Posterior cingulate gyrus (tissue), 11 donors: ENCODE measurements at regions not wholly inside any gene's neighbourhood (a gene's known extent, or its start where the extent isn't known, plus 50 kb on each side); places are given as distances from the start of the nearest gene placed in this dataset.
A peak's percentile ranks its signal among the peaks of the same experiment; 100 is the strongest.

ENCODE experiments used
- DNase-seq, 10 donors: peaks; one replicate each; pipeline versions ENCODE4 v3.0.0 to v3.0.0-alpha.2; 2020 to 2021; ENCODE audit warnings: mixed read lengths in 3 of 10
- intact Hi-C: fragments of 100-400 bp; cut with DNase I; formaldehyde crosslinking; loops from one replicate; pipeline ENCODE4 v1.15.1; 2023

- DNase-seq = no peak
- intact Hi-C loops = no loop called here
Observed at GRCh38 chr3:64971602-64972001, 283.8 kb upstream of the ADAMTS9 start.

GRCh38 chr3:64970634-64971033 lies 282.8 kb upstream of the ADAMTS9 start:
- DNase-seq = no peak
- intact Hi-C loops = no loop called here

GRCh38 chr3:64961301-64961700 lies 273.5 kb upstream of the ADAMTS9 start:
- intact Hi-C loops = no loop called here
- DNase-seq = no peak

- intact Hi-C loops = no loop called here
- no peak for DNase-seq
Observed at GRCh38 chr3:64958199-64958843, 270.5 kb upstream of the ADAMTS9 start.

GRCh38 chr3:64957408-64958198 lies 269.8 kb upstream of the ADAMTS9 start:
- DNase-seq = no peak
- intact Hi-C loops = no loop called here

- DNase-seq = no peak
- intact Hi-C loops = no loop called here
Observed at GRCh38 chr3:64956711-64957325, 269.0 kb upstream of the ADAMTS9 start.

GRCh38 chr3:64954995-64955636 lies 267.3 kb upstream of the ADAMTS9 start:
- no peak for DNase-seq
- intact Hi-C loops = no loop called here

GRCh38 chr3:64945171-64945729 lies 257.4 kb upstream of the ADAMTS9 start:
- intact Hi-C loops = no loop called here

GRCh38 chr3:64943866-64944265 lies 256.1 kb upstream of the ADAMTS9 start:
- DNase-seq = peak in 1 of 10 donors; percentile 21
- intact Hi-C loops = no loop called here

More at GRCh38 chr3:64945171-64945729, 257.4 kb upstream of the ADAMTS9 start:
- peak in 1 of 10 donors; percentile 32 for DNase-seq

- intact Hi-C loops = no loop called here
- no peak for DNase-seq
Observed at GRCh38 chr3:64940596-64941348, 253.0 kb upstream of the ADAMTS9 start.

- intact Hi-C loops = no loop called here
- peak in 1 of 10 donors; percentile 23 for DNase-seq
Observed at GRCh38 chr3:64939747-64940450, 252.1 kb upstream of the ADAMTS9 start.

GRCh38 chr3:64939309-64939708 lies 251.5 kb upstream of the ADAMTS9 start:
- intact Hi-C loops = no loop called here

GRCh38 chr3:64936556-64936955 lies 248.8 kb upstream of the ADAMTS9 start:
- intact Hi-C loops = no loop called here
- no peak for DNase-seq

More at GRCh38 chr3:64939309-64939708, 251.5 kb upstream of the ADAMTS9 start:
- no peak for DNase-seq

- DNase-seq = no peak
- intact Hi-C loops = no loop called here
Observed at GRCh38 chr3:64935971-64936370, 248.2 kb upstream of the ADAMTS9 start.

- intact Hi-C loops = no loop called here
- DNase-seq = no peak
Observed at GRCh38 chr3:64932666-64933342, 245.0 kb upstream of the ADAMTS9 start.

- no peak for DNase-seq
- intact Hi-C loops = no loop called here
Observed at GRCh38 chr3:64932016-64932518, 244.3 kb upstream of the ADAMTS9 start.

GRCh38 chr3:64930891-64931290 lies 243.1 kb upstream of the ADAMTS9 start:
- DNase-seq = no peak
- intact Hi-C loops = no loop called here

- intact Hi-C loops = no loop called here
- no peak for DNase-seq
Observed at GRCh38 chr3:64928683-64929082, 240.9 kb upstream of the ADAMTS9 start.

GRCh38 chr3:64927689-64928088 lies 239.9 kb upstream of the ADAMTS9 start:
- intact Hi-C loops = no loop called here
- DNase-seq = no peak
